Right cardiac atrium (tissue), 5 donors: ENCODE measurements at regions not wholly inside any gene's neighbourhood (a gene's known extent, or its start where the extent isn't known, plus 50 kb on each side); places are given as distances from the start of the nearest gene placed in this dataset.
"Not testable (repeated sequence)": the region's sequence is repeated elsewhere in the genome, so short reads cannot be mapped to it uniquely, and the experiment has no call there.

Experiments used
- ATAC-seq, 2 donors: fragments of 200-7000 bp; cut with Tn5 transposase; one replicate each; pipeline versions ENCODE4 v1.8.0 to v1.9.1; 2020; ENCODE audit warnings: moderate library complexity in 2 of 2, mild to moderate bottlenecking in 1 of 2
- DNase-seq, 3 donors: peaks; one replicate each; pipeline ENCODE4 v3.0.0-alpha.2; 2020
- H3K27ac ChIP-seq: one replicate; pipeline ENCODE4 v1.5.1; 2013; ENCODE audit warnings: mild to moderate bottlenecking, low read length, control low read depth, moderate library complexity
- H3K27me3 ChIP-seq: one replicate; pipeline ENCODE4 v1.6.1; 2013; ENCODE audit not compliant: control insufficient read depth, insufficient read depth
- H3K4me1 ChIP-seq: one replicate; pipeline ENCODE4 v1.6.1; 2013; ENCODE audit warnings: low read length; ENCODE audit not compliant: control insufficient read depth, insufficient read depth
- H3K4me3 ChIP-seq: one replicate; pipeline ENCODE4 v1.5.1; 2013; ENCODE audit warnings: low read length, control low read depth
- H3K9me3 ChIP-seq: one replicate; pipeline ENCODE4 v1.6.1; 2013; ENCODE audit warnings: low read length; ENCODE audit not compliant: control insufficient read depth
- WGBS: extraction: QIAGEN DNeasy Blood & Tissue Kit; methylation state at CpG from one replicate; pipeline ENCODE4 v1.1.7; 2013; 5-methylcytosine and 5-hydroxymethylcytosine counted together
- intact Hi-C, 4 donors: fragments of 100-400 bp; cut with DNase I; formaldehyde crosslinking; loops; one replicate each; pipeline versions ENCODE4 v1.11.0 to v1.14.0; 2022 to 2023
- donor health status: healthy with polysubstance abuse.
- donor health status: DM: no; HTN: yes; CAD: no.
- donor health status: DM: no; HTN: no; CAD: no.
- donor health status: DM: no; HTN: yes; CAD: no; lungs with severe emphysema.
- donor health status: DM: yes; HTN: yes; CAD: no.

DNA sequence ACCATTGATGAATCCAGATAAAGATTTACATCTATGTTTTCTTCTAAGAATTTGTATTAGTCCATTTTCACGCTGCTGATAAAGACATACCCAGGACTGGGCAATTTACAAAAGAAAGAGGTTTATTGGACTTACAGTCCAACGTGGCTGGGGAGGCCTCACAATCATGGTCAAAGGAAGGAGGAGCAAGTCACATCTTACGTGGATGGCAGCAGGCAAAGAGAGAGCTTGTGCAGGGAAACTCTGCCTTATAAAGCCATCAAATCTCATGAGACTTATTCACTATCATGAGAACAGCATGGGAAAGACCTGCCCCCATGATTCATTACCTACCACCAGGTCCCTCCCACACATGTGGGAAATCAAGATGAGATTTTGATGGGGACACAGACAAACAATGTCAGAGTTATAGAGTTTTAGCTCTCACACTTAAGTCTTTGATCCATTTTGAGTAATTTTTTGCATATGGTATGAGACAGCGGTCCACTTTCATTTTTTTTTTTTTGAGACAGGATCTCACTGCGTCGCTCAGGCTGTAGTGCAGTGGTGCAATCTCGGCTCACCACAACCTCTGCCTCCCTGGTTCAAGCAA, 53.5 kb upstream of the JADE2 start:
- H3K27me3 ChIP-seq, DNase-seq, intact Hi-C loops, H3K4me1 ChIP-seq, H3K4me3 ChIP-seq, H3K27ac ChIP-seq, H3K9me3 ChIP-seq, ATAC-seq: not testable (repeated sequence)
- WGBS: 86% methylated on average over 7 of the region's 7 CpGs

GRCh38 chr5:134468921-134469400, 56.5 kb upstream of the JADE2 start:
- ATAC-seq (no peak), DNase-seq (no peak)
- 70% methylated on average over 3 of the region's 3 CpGs for WGBS
- Histone ChIP-seq H3K4me1 (peaks cover 14% of the 10 kb centered on the region), H3K4me3 (no peak overlapping the region), H3K9me3 (no peaks in the 10 kb centered on the region), H3K27me3 (no peaks in the 10 kb centered on the region), H3K27ac (no peak overlapping the region)
- intact Hi-C loops: loop anchor here (5.0 to 10.0 kb wide), 5 partner anchors 38 to 106 kb away; partner anchors contain the start of genes JADE2 (in 2 of the 4) and CDKN2AIPNL (in 1 of the 4)

DNA sequence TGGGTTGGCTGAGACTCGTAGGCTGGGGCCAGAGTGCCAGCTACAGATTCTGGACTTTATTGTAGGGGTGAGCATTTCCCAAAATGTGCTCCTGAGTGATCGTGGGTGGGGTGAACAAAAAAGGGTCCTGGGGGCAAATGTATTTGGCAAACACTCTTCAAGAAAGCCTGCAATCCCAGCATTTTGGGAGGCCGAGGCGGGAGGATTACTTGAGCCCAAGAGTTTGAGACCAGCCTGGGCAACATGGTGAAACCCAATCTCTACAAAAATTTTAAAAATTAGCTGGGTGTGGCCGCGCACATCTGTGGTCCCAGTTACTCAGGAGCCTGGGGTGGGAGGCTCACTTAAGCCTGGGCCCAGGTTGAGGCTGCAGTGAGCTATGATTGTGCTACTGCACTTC, 55.5 kb upstream of the CDKN2AIPNL start:
- Histone ChIP-seq H3K27ac (peak overlapping the region; percentile 98), H3K27me3 (no peaks in the 10 kb centered on the region), H3K4me1 (peaks cover 15% of the 10 kb centered on the region), H3K9me3 (no peaks in the 10 kb centered on the region), H3K4me3 (no peak overlapping the region)
- 84% methylated on average over 6 of the region's 6 CpGs for WGBS
- DNase-seq (peak in 1 of 3 donors; percentile 35), ATAC-seq (no peak)
- intact Hi-C loops: loop anchor here (2.0 to 10.0 kb wide), 6 partner anchors 40 to 108 kb away; partner anchors contain the start of genes JADE2 (in 3 of the 4) and CDKN2AIPNL (in 1 of the 4)

GRCh38 chr5:134466241-134467069, 54.8 kb upstream of the CDKN2AIPNL start:
- peak; percentile 93 to 94 for ATAC-seq
- peak overlapping the region; percentile 51 for H3K4me3 ChIP-seq
- H3K9me3 ChIP-seq: no peaks in the 10 kb centered on the region
- peak; percentile 99 to 100 (median 99) for DNase-seq
- H3K27me3 ChIP-seq: no peaks in the 10 kb centered on the region
- peaks cover 15% of the 10 kb centered on the region for H3K4me1 ChIP-seq
- H3K27ac ChIP-seq: peak overlapping the region; percentile 98
- 2% methylated on average over 26 of the region's 26 CpGs for WGBS
- intact Hi-C loops: loop anchor here (2.0 to 10.0 kb wide), 6 partner anchors 41 to 108 kb away; partner anchors contain the start of genes JADE2 (in 3 of the 4) and CDKN2AIPNL (in 1 of the 4)

DNA sequence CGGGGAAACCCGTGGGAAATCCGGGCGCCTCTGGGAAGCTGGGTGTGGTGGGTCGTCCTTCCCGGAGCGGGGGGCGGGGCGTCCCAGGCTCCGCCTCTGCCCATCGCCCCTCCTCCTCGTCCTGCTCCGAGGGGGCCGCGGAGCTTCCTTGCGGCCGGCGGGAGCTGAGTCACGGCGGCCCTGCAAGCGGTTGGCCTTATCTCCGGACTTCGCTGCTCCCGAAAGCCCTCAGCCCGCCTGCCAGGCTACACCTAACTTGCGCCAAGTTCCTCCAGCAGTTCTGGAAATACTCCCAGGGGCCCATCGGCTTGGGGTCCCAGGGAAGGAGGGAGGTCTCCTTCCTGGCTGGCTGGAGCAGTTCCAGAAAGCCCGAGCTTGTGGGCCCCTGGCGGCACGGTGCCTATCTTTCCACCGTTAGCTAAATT, 54.1 kb upstream of the CDKN2AIPNL start:
- Histone ChIP-seq H3K27me3 (no peaks in the 10 kb centered on the region), H3K27ac (peak overlapping the region; percentile 98), H3K4me3 (peak overlapping the region; percentile 51), H3K4me1 (peaks cover 15% of the 10 kb centered on the region), H3K9me3 (no peaks in the 10 kb centered on the region)
- under 1% methylated on average over 31 of the region's 31 CpGs for WGBS
- intact Hi-C loops: loop anchor here (2.0 to 10.0 kb wide), 6 partner anchors 41 to 109 kb away; partner anchors contain the start of genes JADE2 (in 3 of the 4) and CDKN2AIPNL (in 1 of the 4)
- DNase-seq (peak; percentile 94 to 97 (median 96)), ATAC-seq (peak; percentile 91)

DNA sequence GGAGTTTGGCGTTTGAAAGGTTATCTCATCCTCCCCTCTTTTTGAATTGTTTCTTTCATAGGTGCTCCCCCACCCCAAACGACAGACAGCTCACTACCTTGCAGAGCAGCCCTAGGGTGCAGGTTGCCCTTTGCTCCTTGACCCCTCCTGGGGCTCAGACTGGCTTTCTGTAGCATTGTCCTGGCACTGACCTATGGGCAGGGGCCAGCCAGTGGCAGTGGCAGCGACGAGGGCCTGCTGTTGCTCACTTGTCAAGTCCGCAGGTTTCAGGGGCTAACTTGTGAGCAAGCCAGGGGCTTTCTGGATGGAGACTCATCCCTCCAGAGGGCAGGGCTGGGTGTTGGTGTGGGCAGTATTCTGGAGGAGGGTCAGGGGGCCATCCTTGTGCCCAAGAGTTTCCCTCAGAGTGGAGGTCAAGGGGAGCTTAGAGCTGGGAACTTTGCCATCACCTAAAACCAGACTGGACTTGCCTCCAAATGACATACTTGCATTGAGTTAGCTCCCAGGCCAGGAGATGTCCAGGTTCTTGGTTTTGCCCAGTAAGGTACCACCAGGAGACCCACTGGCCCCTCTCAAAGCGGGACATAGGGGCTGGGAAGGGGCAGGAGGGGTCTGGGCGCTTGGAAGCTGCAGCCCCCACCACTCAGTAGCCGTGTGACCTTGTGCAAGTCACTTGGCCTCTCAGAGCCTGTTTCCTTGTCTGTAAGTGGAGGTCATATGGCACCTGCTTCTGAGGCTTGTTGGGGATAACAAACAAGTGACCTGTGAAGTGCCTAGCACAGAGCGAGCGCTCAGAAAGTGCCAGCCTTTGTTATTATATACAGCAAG, 53.5 kb upstream of the CDKN2AIPNL start:
- ATAC-seq: no peak
- Histone ChIP-seq H3K4me3 (no peak overlapping the region), H3K27me3 (no peaks in the 10 kb centered on the region), H3K4me1 (peaks cover 15% of the 10 kb centered on the region), H3K27ac (peak overlapping the region; percentile 98), H3K9me3 (no peaks in the 10 kb centered on the region)
- intact Hi-C loops: loop anchor here (5.0 to 10.0 kb wide), 5 partner anchors 42 to 110 kb away; partner anchors contain the start of genes JADE2 (in 2 of the 4) and CDKN2AIPNL (in 1 of the 4)
- DNase-seq: peak; percentile 36 to 69 (median 67)
- 49% methylated on average over 10 of the region's 10 CpGs for WGBS

DNA sequence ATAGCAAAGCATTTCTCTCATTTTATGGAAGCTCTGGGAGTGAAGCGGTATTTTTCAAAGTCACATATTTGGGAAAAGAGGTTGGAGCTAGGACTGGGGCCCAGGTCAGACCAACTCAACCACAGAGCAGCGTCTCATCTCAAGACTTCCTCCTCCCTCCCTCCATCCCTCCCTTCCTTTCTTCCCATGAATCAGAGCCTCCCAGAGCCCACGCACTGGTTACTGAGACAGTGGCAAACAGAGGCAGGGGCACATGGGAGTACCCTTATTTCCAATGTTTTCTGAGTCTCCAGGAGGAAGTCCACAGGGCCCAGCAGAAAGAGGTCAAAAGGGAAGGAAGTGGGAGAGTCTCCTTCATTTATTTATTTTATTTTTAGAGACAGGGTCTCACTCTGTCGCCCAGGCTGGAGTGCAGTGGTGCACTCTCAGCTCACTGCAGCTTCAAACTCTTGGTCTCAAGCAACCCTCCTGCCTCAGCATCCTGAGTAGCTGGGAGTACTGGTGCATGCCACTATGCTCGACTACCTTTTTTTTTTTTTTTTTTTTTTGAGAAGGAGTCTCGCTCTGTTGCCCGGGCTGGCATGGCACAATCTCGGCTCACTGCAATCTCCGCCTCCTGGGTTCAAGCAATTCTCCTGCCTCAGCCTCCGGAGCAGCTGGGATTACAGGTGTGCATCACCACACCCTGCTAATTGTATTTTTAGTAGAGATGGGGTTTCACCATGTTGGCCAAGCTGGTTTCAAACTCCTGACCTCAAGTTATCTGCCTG, 52.5 kb upstream of the CDKN2AIPNL start:
- Histone ChIP-seq H3K4me1 (peaks cover 20% of the 10 kb centered on the region), H3K4me3 (no peak overlapping the region), H3K27ac (peak overlapping the region; percentile 98), H3K27me3 (no peaks in the 10 kb centered on the region), H3K9me3 (no peaks in the 10 kb centered on the region)
- 73% methylated on average over 10 of the region's 10 CpGs for WGBS
- DNase-seq: peak in 1 of 3 donors; percentile 32
- intact Hi-C loops: loop anchor here in 2 of 4 donors (10.0 kb wide), 2 partner anchors 61 to 111 kb away; partner anchors contain the start of gene JADE2 (in 2 of the 2)
- no peak for ATAC-seq

DNA sequence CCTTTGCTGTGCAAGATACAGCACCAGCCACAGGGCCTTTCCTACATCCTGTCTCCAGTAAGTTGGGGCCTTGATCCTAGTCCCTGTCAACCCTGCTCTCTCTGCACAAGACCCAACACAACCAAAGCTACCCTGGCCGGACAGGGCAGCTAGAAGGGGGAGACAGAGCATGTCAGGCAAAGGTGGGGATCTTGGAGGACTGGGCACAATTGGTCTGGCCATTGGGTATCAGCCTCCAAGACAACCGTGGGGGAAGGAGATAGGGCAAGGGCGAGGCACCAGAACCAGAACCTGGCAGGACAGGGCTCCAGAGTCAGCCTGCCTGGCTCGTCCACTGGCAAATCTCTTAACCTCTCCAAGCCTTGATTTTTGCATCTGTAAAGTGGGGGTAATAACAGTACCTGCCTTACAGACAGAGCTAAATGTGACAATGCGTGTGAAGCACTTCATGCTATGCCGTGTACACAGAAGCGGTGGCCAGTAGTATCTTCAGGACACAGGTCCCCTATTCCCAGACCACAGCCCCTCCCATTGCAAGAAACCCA, 51.6 kb upstream of the CDKN2AIPNL start:
- ATAC-seq (no peak), DNase-seq (peak in 1 of 3 donors; percentile 13)
- 94% methylated on average over 7 of the region's 7 CpGs for WGBS
- H3K27me3 ChIP-seq: no peaks in the 10 kb centered on the region
- H3K9me3 ChIP-seq: no peaks in the 10 kb centered on the region
- H3K27ac ChIP-seq: peak overlapping the region; percentile 62
- no peak overlapping the region for H3K4me3 ChIP-seq
- H3K4me1 ChIP-seq: peaks cover 23% of the 10 kb centered on the region
- intact Hi-C loops: loop anchor here in 2 of 4 donors (10.0 kb wide), 2 partner anchors 62 to 112 kb away; partner anchors contain the start of gene JADE2 (in 2 of the 2)

DNA sequence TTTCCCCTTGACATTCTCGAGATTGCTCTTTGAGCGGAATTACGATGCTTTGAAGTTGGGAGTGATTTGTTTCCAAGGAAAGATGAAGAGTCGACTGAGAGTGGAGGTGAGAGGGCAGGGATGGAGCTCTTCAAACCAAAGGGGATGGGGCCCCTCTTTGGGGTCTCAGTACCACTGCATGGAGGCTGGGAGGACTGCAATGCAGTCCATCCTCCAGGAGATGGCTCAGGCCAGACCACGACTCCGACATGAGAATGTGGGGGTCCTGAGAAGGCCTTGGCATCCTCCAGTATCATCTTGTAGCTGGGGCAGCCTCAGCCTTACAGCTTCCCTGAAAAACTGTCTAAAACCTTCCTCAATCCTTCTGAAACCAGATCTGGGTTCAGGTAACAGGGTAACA, 51.1 kb upstream of the CDKN2AIPNL start:
- Histone ChIP-seq H3K4me3 (no peak overlapping the region), H3K4me1 (peaks cover 24% of the 10 kb centered on the region), H3K27me3 (no peaks in the 10 kb centered on the region), H3K9me3 (no peaks in the 10 kb centered on the region), H3K27ac (peak overlapping the region; percentile 62)
- whole genome bisulfite sequencing: 79% methylated on average over 6 of the region's 6 CpGs
- DNase-seq (peak in 1 of 3 donors; percentile 14), ATAC-seq (no peak)
- intact Hi-C loops: loop anchor here in 2 of 4 donors (10.0 kb wide), 2 partner anchors 62 to 112 kb away; partner anchors contain the start of gene JADE2 (in 2 of the 2)
